ENCODE measurements at regions not wholly inside any gene's neighbourhood (a gene's known extent, or its start where the extent isn't known, plus 50 kb on each side); places are given as distances from the start of the nearest gene placed in this dataset.

- TF ChIP-seq CTCF (IDR thresholded peaks at IDR 0.05; ENCODE audit: extremely low read depth in 1 of 2, insufficient read depth in 1 of 2, low read depth in 1 of 2, low read length in 2 of 2) (no peak), POLR2A (IDR thresholded peaks at IDR 0.05; ENCODE audit: low read depth, low read length) (no peak), EZH2 (IDR thresholded peaks at IDR 0.05; ENCODE audit: borderline replicate concordance, low read depth, low read length, severe bottlenecking) (no peak), GATA2 (IDR thresholded peaks at IDR 0.05; ENCODE audit: insufficient read depth, insufficient read length, low read depth, low read length) (no peak), POLR2AphosphoS5 (IDR thresholded peaks at IDR 0.05; ENCODE audit: insufficient read depth, low read depth, low read length) (no peak), MYC (IDR thresholded peaks at IDR 0.05; ENCODE audit: low read depth, low read length) (no peak), JUN (IDR thresholded peaks at IDR 0.05; ENCODE audit: borderline replicate concordance, insufficient read depth, insufficient read length, low read depth) (no peak), FOS (IDR thresholded peaks at IDR 0.05; ENCODE audit: borderline replicate concordance, insufficient read depth, low read length) (no peak), MAX (IDR thresholded peaks at IDR 0.05; ENCODE audit: insufficient read depth, insufficient read length) (no peak)
Observed at GRCh38 chr10:52653263-52653909, 119.2 kb downstream of the MBL2 start.
